PC-3 (cell line): ENCODE measurements at regions not wholly inside any gene's neighbourhood (a gene's known extent, or its start where the extent isn't known, plus 50 kb on each side); places are given as distances from the start of the nearest gene placed in this dataset.

Source experiments
- ATAC-seq: fragments of 200-7000 bp; cut with Tn5 transposase; 2 replicates; pipeline ENCODE4 v1.9.1; 2020; ENCODE audit warnings: mild to moderate bottlenecking, moderate library complexity
- BruUV-seq: library from RNA; stranded (reverse); fragments of 400-500 nt; replicated peaks from 2 replicates; lab custom pipeline; 2021; lab: Mats Ljungman, UMichigan
- CTCF ChIA-PET: fragments of 300-600 bp; sonication (Branson Sonifier 250); formaldehyde crosslinking; loops from one replicate; lab custom pipeline; 2022; ENCODE audit warnings: antibody characterized with exemption; lab: Charles Lee
- POLR2A ChIA-PET: fragments of 300-600 bp; sonication (Branson Sonifier 250); formaldehyde crosslinking; loops from one replicate; lab custom pipeline; 2022; ENCODE audit warnings: antibody characterized with exemption; ENCODE audit not compliant: unreplicated experiment; lab: Charles Lee
- DNase-seq: peaks from one replicate; pipeline ENCODE4 v3.0.0-alpha.2; 2015
- H2AFZ ChIP-seq: fragments of 300-600 bp; sonication (generic); 2 replicates; pipeline ENCODE4 v1.6.0; 2016; ENCODE audit warnings: antibody characterized with exemption, low read length
- H3F3A ChIP-seq: fragments of 300-600 bp; sonication (generic); one replicate; pipeline ENCODE4 v1.6.0; 2017; ENCODE audit warnings: antibody characterized with exemption, low read length, control low read depth, mild to moderate bottlenecking; ENCODE audit not compliant: unreplicated experiment
- H3K27ac ChIP-seq: fragments of 300-600 bp; sonication (generic); 2 replicates; pipeline ENCODE4 v1.5.1; 2016; ENCODE audit warnings: mild to moderate bottlenecking, low read length
- H3K27me3 ChIP-seq: fragments of 300-600 bp; sonication (generic); 2 replicates; pipeline ENCODE4 v1.6.1; 2016; ENCODE audit warnings: low read length, mixed read lengths
- H3K36me3 ChIP-seq: fragments of 300-600 bp; sonication (generic); 2 replicates; pipeline ENCODE4 v1.6.1; 2016; ENCODE audit warnings: low read depth, mixed run types, low read length, mixed read lengths
- H3K4me1 ChIP-seq: fragments of 300-600 bp; sonication (generic); 2 replicates; pipeline ENCODE4 v1.5.1; 2016; ENCODE audit warnings: low read length; ENCODE audit not compliant: insufficient read depth
- H3K4me2 ChIP-seq: fragments of 300-600 bp; sonication (generic); 2 replicates; pipeline ENCODE4 v1.6.0; 2016; ENCODE audit warnings: low read length
- H3K4me3 ChIP-seq: fragments of 300-600 bp; sonication (generic); 2 replicates; pipeline ENCODE4 v1.5.1; 2016; ENCODE audit warnings: mild to moderate bottlenecking, low read length, mixed read lengths
- H3K79me2 ChIP-seq: fragments of 300-600 bp; sonication (generic); 2 replicates; pipeline ENCODE4 v1.6.1; 2017; ENCODE audit warnings: low read length, mixed read lengths
- H3K9ac ChIP-seq: fragments of 300-600 bp; sonication (generic); 2 replicates; pipeline ENCODE4 v1.6.0; 2016; ENCODE audit warnings: mild to moderate bottlenecking, low read length
- H3K9me2 ChIP-seq: fragments of 300-600 bp; sonication (generic); replicated peaks from 2 replicates; pipeline ENCODE4 v1.6.1; 2016; ENCODE audit warnings: mixed run types, low read length, mixed read lengths
- H3K9me3 ChIP-seq: fragments of 300-600 bp; sonication (generic); 2 replicates; pipeline ENCODE4 v1.6.1; 2016; ENCODE audit warnings: low read length, mixed read lengths
- H4K20me1 ChIP-seq: fragments of 300-600 bp; sonication (generic); 2 replicates; pipeline ENCODE4 v1.6.1; 2016; ENCODE audit warnings: low read length, mixed read lengths
- CTCF ChIP-seq: fragments of 300-600 bp; sonication (generic); conservative IDR thresholded peaks from 2 replicates; pipeline ENCODE4 v1.5.1; 2017; ENCODE audit warnings: antibody characterized with exemption, low read depth, mild to moderate bottlenecking, low read length
- EZH2 ChIP-seq: fragments of 300-600 bp; sonication (generic); IDR thresholded peaks from one replicate; pipeline ENCODE4 v1.6.1; 2017; ENCODE audit warnings: antibody characterized with exemption, mild to moderate bottlenecking, low read length; ENCODE audit not compliant: unreplicated experiment
- EZH2phosphoT487 ChIP-seq: fragments of 300-600 bp; sonication (generic); IDR thresholded peaks from 2 replicates; pipeline ENCODE4 v1.6.1; 2018; ENCODE audit warnings: mild to moderate bottlenecking, antibody characterized with exemption, low read length, borderline replicate concordance
- intact Hi-C: fragments of 100-400 bp; cut with micrococcal nuclease; formaldehyde crosslinking; loops from 2 replicates; pipeline ENCODE4 v1.9.0; 2023

- CTCF ChIA-PET: no interaction called here
These were observed 127.4 kb downstream of the FHDC1 start for GRCh38 chr4:153063490-153063889.

GRCh38 chr4:153064571-153064970 lies 128.4 kb downstream of the FHDC1 start:
- Histone ChIP-seq H4K20me1 (no peaks in the 10 kb centered on the region), H3K4me2 (no peak overlapping the region), H3K9me3 (no peaks in the 10 kb centered on the region), H3K36me3 (no peaks in the 10 kb centered on the region), H3K27me3 (no peaks in the 10 kb centered on the region), H3K4me3 (no peak overlapping the region), H2AFZ (no peak overlapping the region), H3K9ac (no peak overlapping the region), H3F3A (no peaks in the 10 kb centered on the region), H3K79me2 (no peaks in the 10 kb centered on the region), H3K27ac (no peak overlapping the region), H3K4me1 (peaks cover 12% of the 10 kb centered on the region), H3K9me2 (no peaks in the 10 kb centered on the region)
- TF ChIP-seq EZH2: no peak
- TF ChIP-seq EZH2phosphoT487: no peak
- intact Hi-C loops: no loop called here
- no peak for ATAC-seq
- ChIA-PET POLR2A (no interaction called here), CTCF (no interaction called here)
- BruUV-seq: no TSS peak
- no peak for DNase-seq

More at GRCh38 chr4:153063490-153063889, 127.4 kb downstream of the FHDC1 start:
- Histone ChIP-seq H4K20me1 (no peaks in the 10 kb centered on the region), H3K27me3 (no peaks in the 10 kb centered on the region), H3K9me3 (no peaks in the 10 kb centered on the region), H3F3A (no peaks in the 10 kb centered on the region), H3K27ac (no peak overlapping the region), H3K4me1 (peaks cover 12% of the 10 kb centered on the region), H3K9ac (no peak overlapping the region), H3K36me3 (no peaks in the 10 kb centered on the region), H3K79me2 (no peaks in the 10 kb centered on the region), H3K4me2 (no peak overlapping the region), H3K4me3 (no peak overlapping the region), H2AFZ (no peak overlapping the region), H3K9me2 (no peaks in the 10 kb centered on the region)
- TF ChIP-seq EZH2: no peak
- no peak for TF ChIP-seq EZH2phosphoT487
- no peak for TF ChIP-seq CTCF
- ATAC-seq (no peak), DNase-seq (no peak)
- no TSS peak for BruUV-seq
- POLR2A ChIA-PET: no interaction called here
- intact Hi-C loops: no loop called here

GRCh38 chr4:153065276-153065675 lies 129.2 kb downstream of the FHDC1 start:
- no peak for DNase-seq
- intact Hi-C loops: no loop called here
- H3K36me3 ChIP-seq: no peaks in the 10 kb centered on the region
- H3K27me3 ChIP-seq: no peaks in the 10 kb centered on the region
- no peaks in the 10 kb centered on the region for H4K20me1 ChIP-seq
- TF ChIP-seq EZH2 (no peak), CTCF (no peak), EZH2phosphoT487 (no peak)
- H3K9me2 ChIP-seq: no peaks in the 10 kb centered on the region
- no peak overlapping the region for H3K4me3 ChIP-seq
- H3K4me1 ChIP-seq: peaks cover 12% of the 10 kb centered on the region
- H3K27ac ChIP-seq: no peak overlapping the region
- no peaks in the 10 kb centered on the region for H3F3A ChIP-seq
- H2AFZ ChIP-seq: no peak overlapping the region
- no peak for ATAC-seq
- BruUV-seq: no TSS peak
- ChIA-PET POLR2A (no interaction called here), CTCF (no interaction called here)
- H3K79me2 ChIP-seq: no peaks in the 10 kb centered on the region
- no peak overlapping the region for H3K9ac ChIP-seq
- no peak overlapping the region for H3K4me2 ChIP-seq
- H3K9me3 ChIP-seq: no peaks in the 10 kb centered on the region
